ENCODE measurements at regions not wholly inside any gene's neighbourhood (a gene's known extent, or its start where the extent isn't known, plus 50 kb on each side); places are given as distances from the start of the nearest gene placed in this dataset.
"Not testable (repeated sequence)": the region's sequence is repeated elsewhere in the genome, so short reads cannot be mapped to it uniquely, and the experiment has no call there.

GRCh38 chr20:19025430-19026120 is 186.9 kb upstream of the SLC24A3 start:
- Mint-ChIP-seq H3K4me3 (no peak overlapping the region), H3K27ac (no peak overlapping the region), H3K36me3 (peaks cover 0 to 3% (median 2%) of the 10 kb centered on the region in 3 donors), H3K9me3 (peaks cover 0 to 12% (median 5%) of the 10 kb centered on the region in 9 donors), H3K27me3 (peaks cover 0 to 5% (median 2%) of the 10 kb centered on the region in 5 donors), H3K4me1 (no peaks in the 10 kb centered on the region)
- DNase-seq (no peak), ATAC-seq (no peak)
- POLR2A ChIA-PET: no interaction called here

- H3K36me3 Mint-ChIP-seq: peaks cover 0 to 2% (median under 1%) of the 10 kb centered on the region in 3 donors
- POLR2A ChIA-PET: no interaction called here
- ATAC-seq (no peak), DNase-seq (no peak)
- no peak overlapping the region for H3K4me3 Mint-ChIP-seq
- peaks cover 0 to 12% (median 5%) of the 10 kb centered on the region in 9 donors for H3K9me3 Mint-ChIP-seq
- H3K27ac Mint-ChIP-seq: no peak overlapping the region
- peaks cover 0 to 5% (median 4%) of the 10 kb centered on the region in 5 donors for H3K27me3 Mint-ChIP-seq
- no peaks in the 10 kb centered on the region for H3K4me1 Mint-ChIP-seq
Observed at GRCh38 chr20:19026121-19026878, 186.1 kb upstream of the SLC24A3 start.

GRCh38 chr20:19026901-19027644 is 185.4 kb upstream of the SLC24A3 start:
- no peak for DNase-seq
- no peak overlapping the region for H3K27ac Mint-ChIP-seq
- ATAC-seq: no peak
- no peaks in the 10 kb centered on the region for H3K4me1 Mint-ChIP-seq
- peaks cover 0 to 2% (median 0%) of the 10 kb centered on the region in 3 donors for H3K36me3 Mint-ChIP-seq
- peaks cover 0 to 5% (median 4%) of the 10 kb centered on the region in 5 donors for H3K27me3 Mint-ChIP-seq
- POLR2A ChIA-PET: no interaction called here
- no peak overlapping the region for H3K4me3 Mint-ChIP-seq
- peaks cover 0 to 12% (median 5%) of the 10 kb centered on the region in 9 donors for H3K9me3 Mint-ChIP-seq

GRCh38 chr20:19027971-19028370 is 184.5 kb upstream of the SLC24A3 start:
- ATAC-seq (no peak), DNase-seq (no peak)
- H3K4me3 Mint-ChIP-seq: no peak overlapping the region
- POLR2A ChIA-PET: no interaction called here
- peaks cover 0 to 3% (median 2%) of the 10 kb centered on the region in 3 donors for H3K36me3 Mint-ChIP-seq
- H3K27ac Mint-ChIP-seq: no peak overlapping the region
- peaks cover 0 to 12% (median 5%) of the 10 kb centered on the region in 9 donors for H3K9me3 Mint-ChIP-seq
- no peaks in the 10 kb centered on the region for H3K4me1 Mint-ChIP-seq
- H3K27me3 Mint-ChIP-seq: peaks cover 1 to 10% (median 8%) of the 10 kb centered on the region in 5 donors

GRCh38 chr20:19041787-19042186 is 170.7 kb upstream of the SLC24A3 start:
- ATAC-seq: no peak
- no peak overlapping the region for H3K27ac Mint-ChIP-seq
- H3K4me1 Mint-ChIP-seq: no peaks in the 10 kb centered on the region
- H3K36me3 Mint-ChIP-seq: no peaks in the 10 kb centered on the region
- no peak overlapping the region for H3K4me3 Mint-ChIP-seq
- peaks cover 0 to 3% (median 0%) of the 10 kb centered on the region in 9 donors for H3K9me3 Mint-ChIP-seq
- DNase-seq: no peak
- peaks cover 0 to 20% (median 5%) of the 10 kb centered on the region in 5 donors for H3K27me3 Mint-ChIP-seq
- POLR2A ChIA-PET: no interaction called here

GRCh38 chr20:19045371-19045770 is 167.1 kb upstream of the SLC24A3 start:
- POLR2A ChIA-PET: no interaction called here
- Mint-ChIP-seq H3K27me3 (peaks cover 2 to 20% (median 5%) of the 10 kb centered on the region in 5 donors), H3K4me1 (peaks cover 0 to 4% (median 2%) of the 10 kb centered on the region in 4 donors), H3K9me3 (no peaks in the 10 kb centered on the region), H3K27ac (no peak overlapping the region), H3K4me3 (no peak overlapping the region), H3K36me3 (no peaks in the 10 kb centered on the region)
- no peak for ATAC-seq
- no peak for DNase-seq

- POLR2A ChIA-PET: no interaction called here
- no peak for ATAC-seq
- Mint-ChIP-seq H3K27ac (peak overlapping the region in 1 of 10 donors; percentile 24), H3K4me3 (no peak overlapping the region), H3K36me3 (no peaks in the 10 kb centered on the region), H3K27me3 (peaks cover under 1 to 31% (median 3%) of the 10 kb centered on the region in 5 donors), H3K9me3 (no peaks in the 10 kb centered on the region), H3K4me1 (peaks cover 0 to 5% (median 2%) of the 10 kb centered on the region in 4 donors)
- no peak for DNase-seq
Observed at GRCh38 chr20:19047040-19047950, 165.1 kb upstream of the SLC24A3 start.

GRCh38 chr20:19047951-19048296 is 164.5 kb upstream of the SLC24A3 start:
- POLR2A ChIA-PET: no interaction called here
- H3K9me3 Mint-ChIP-seq: no peaks in the 10 kb centered on the region

GRCh38 chr20:19048995-19049501 is 163.4 kb upstream of the SLC24A3 start:
- POLR2A ChIA-PET: no interaction called here
- no peak for ATAC-seq
- no peaks in the 10 kb centered on the region for H3K9me3 Mint-ChIP-seq

More at GRCh38 chr20:19047951-19048296, 164.5 kb upstream of the SLC24A3 start:
- Mint-ChIP-seq H3K4me1 (peaks cover 0 to 5% (median 2%) of the 10 kb centered on the region in 4 donors), H3K4me3 (no peak overlapping the region), H3K27ac (no peak overlapping the region), H3K27me3 (peaks cover 0 to 28% (median 3%) of the 10 kb centered on the region in 5 donors), H3K36me3 (no peaks in the 10 kb centered on the region)
- no peak for ATAC-seq
- no peak for DNase-seq

GRCh38 chr20:19049514-19049913 is 162.9 kb upstream of the SLC24A3 start:
- Mint-ChIP-seq H3K27me3 (peaks cover 2 to 23% (median 6%) of the 10 kb centered on the region in 5 donors), H3K4me3 (no peak overlapping the region), H3K9me3 (no peaks in the 10 kb centered on the region), H3K27ac (peak overlapping the region in 1 of 10 donors; percentile 60), H3K36me3 (no peaks in the 10 kb centered on the region), H3K4me1 (peaks cover 0 to 5% (median 2%) of the 10 kb centered on the region in 4 donors)
- no peak for DNase-seq
- POLR2A ChIA-PET: no interaction called here
- no peak for ATAC-seq

More at GRCh38 chr20:19048995-19049501, 163.4 kb upstream of the SLC24A3 start:
- Mint-ChIP-seq H3K36me3 (no peaks in the 10 kb centered on the region), H3K4me1 (peaks cover 0 to 5% (median 2%) of the 10 kb centered on the region in 4 donors), H3K27me3 (peaks cover 2 to 26% (median 6%) of the 10 kb centered on the region in 5 donors), H3K27ac (peak overlapping the region in 1 of 10 donors; percentile 60), H3K4me3 (no peak overlapping the region)
- DNase-seq: no peak

GRCh38 chr20:19056909-19057308 is 155.5 kb upstream of the SLC24A3 start:
- H3K27ac Mint-ChIP-seq: no peak overlapping the region
- no peaks in the 10 kb centered on the region for H3K4me1 Mint-ChIP-seq
- peaks cover 6 to 40% (median 19%) of the 10 kb centered on the region in 9 donors for H3K9me3 Mint-ChIP-seq
- ATAC-seq (no peak), DNase-seq (no peak)
- peaks cover 5 to 24% (median 9%) of the 10 kb centered on the region in 5 donors for H3K27me3 Mint-ChIP-seq
- peaks cover 0 to 16% (median 0%) of the 10 kb centered on the region in 3 donors for H3K36me3 Mint-ChIP-seq
- H3K4me3 Mint-ChIP-seq: no peak overlapping the region
- POLR2A ChIA-PET: no interaction called here

- H3K27ac Mint-ChIP-seq, POLR2A ChIA-PET, H3K4me1 Mint-ChIP-seq, ATAC-seq, H3K4me3 Mint-ChIP-seq, DNase-seq: not testable (repeated sequence)
- Mint-ChIP-seq H3K36me3 (peaks cover 0 to 36% (median 0%) of the 10 kb centered on the region in 3 donors), H3K27me3 (peaks cover 0 to 16% (median 3%) of the 10 kb centered on the region in 5 donors), H3K9me3 (peaks cover 7 to 65% (median 50%) of the 10 kb centered on the region in 9 donors)
Observed at GRCh38 chr20:19064788-19065187, 147.7 kb upstream of the SLC24A3 start.
